Mesenchymal stem cell (in vitro differentiated cells and primary cell): ENCODE measurements at regions not wholly inside any gene's neighbourhood (a gene's known extent, or its start where the extent isn't known, plus 50 kb on each side); places are given as distances from the start of the nearest gene placed in this dataset.

Source experiments
- DNase-seq: peaks from one replicate; pipeline ENCODE4 v3.0.0-alpha.2; 2013
- H2AFZ ChIP-seq: one replicate; pipeline ENCODE4 v1.6.1; 2013; ENCODE audit warnings: low read depth, mild to moderate bottlenecking, control low read depth, inconsistent platforms, low read length, moderate library complexity
- H2AK5ac ChIP-seq: 2 replicates; pipeline ENCODE4 v1.6.1; 2013; ENCODE audit warnings: low read length, moderate library complexity, mild to moderate bottlenecking, inconsistent platforms; ENCODE audit not compliant: severe bottlenecking
- H2BK120ac ChIP-seq: one replicate; pipeline ENCODE4 v1.6.1; 2013; ENCODE audit warnings: low read depth, mild to moderate bottlenecking, inconsistent platforms, low read length, moderate library complexity
- H2BK12ac ChIP-seq, 2 experiments: one replicate each; pipeline ENCODE4 v1.6.1; 2013; ENCODE audit warnings: inconsistent platforms in 2 of 2, low read length in 2 of 2, mild to moderate bottlenecking in 2 of 2, moderate library complexity in 2 of 2, control low read depth in 1 of 2
- H2BK15ac ChIP-seq: one replicate; pipeline ENCODE4 v1.6.1; 2013; ENCODE audit warnings: mild to moderate bottlenecking, low read depth, inconsistent platforms; ENCODE audit not compliant: poor library complexity, severe bottlenecking
- H2BK5ac ChIP-seq: 2 replicates; pipeline ENCODE4 v1.6.1; 2013; ENCODE audit warnings: low read depth, mild to moderate bottlenecking, low read length, control low read depth, inconsistent platforms; ENCODE audit not compliant: poor library complexity, severe bottlenecking
- H3K14ac ChIP-seq, 2 experiments: one replicate each; pipeline ENCODE4 v1.6.1; 2013; ENCODE audit warnings: inconsistent platforms in 2 of 2, low read length in 2 of 2, control low read depth in 1 of 2, mild to moderate bottlenecking in 1 of 2, moderate library complexity in 1 of 2
- H3K18ac ChIP-seq, 2 experiments: one replicate each; pipeline ENCODE4 v1.6.1; 2013; ENCODE audit warnings: inconsistent platforms in 2 of 2, low read length in 2 of 2, control low read depth in 1 of 2, low read depth in 1 of 2, mild to moderate bottlenecking in 1 of 2
- H3K23ac ChIP-seq, 2 experiments: one replicate each; pipeline ENCODE4 v1.6.1; 2013; ENCODE audit warnings: inconsistent platforms in 2 of 2, low read length in 2 of 2, mild to moderate bottlenecking in 2 of 2, moderate library complexity in 2 of 2, control low read depth in 1 of 2
- H3K27ac ChIP-seq: 2 replicates; pipeline ENCODE4 v1.5.1; 2013; ENCODE audit warnings: mild to moderate bottlenecking, moderate library complexity, low read length, control low read depth, inconsistent platforms; ENCODE audit not compliant: poor library complexity, severe bottlenecking
- H3K27me3 ChIP-seq, 2 experiments: 2 replicates each; pipeline versions ENCODE4 v1.6.1 to v1.7.0; 2013; ENCODE audit warnings: low read length in 2 of 2, mild to moderate bottlenecking in 2 of 2, moderate library complexity in 2 of 2, control low read depth in 1 of 2, inconsistent platforms in 1 of 2; ENCODE audit not compliant: control insufficient read depth in 1 of 2, insufficient read depth in 1 of 2
- H3K36me3 ChIP-seq, 2 experiments: 2 replicates each; pipeline versions ENCODE4 v1.6.1 to v1.7.0; 2013; ENCODE audit warnings: low read length in 2 of 2, control low read depth in 1 of 2, inconsistent platforms in 1 of 2, low read depth in 1 of 2, mild to moderate bottlenecking in 1 of 2; ENCODE audit not compliant: insufficient read depth in 2 of 2, control insufficient read depth in 1 of 2
- H3K4ac ChIP-seq, 2 experiments: one replicate each; pipeline ENCODE4 v1.6.1; 2013; ENCODE audit warnings: inconsistent platforms in 2 of 2, low read length in 2 of 2, mild to moderate bottlenecking in 2 of 2, moderate library complexity in 2 of 2, control low read depth in 1 of 2, low read depth in 1 of 2
- H3K4me1 ChIP-seq: 2 replicates; pipeline ENCODE4 v1.6.1; 2013; ENCODE audit warnings: low read depth, low read length, control low read depth; ENCODE audit not compliant: control insufficient read depth, insufficient read depth
- H3K4me2 ChIP-seq: 2 replicates; pipeline ENCODE4 v1.6.1; 2013; ENCODE audit warnings: low read length, mild to moderate bottlenecking, inconsistent platforms; ENCODE audit not compliant: poor library complexity, severe bottlenecking
- H3K4me3 ChIP-seq, 2 experiments: 2 replicates each; pipeline versions ENCODE4 v1.5.1 to v1.7.0; 2013; ENCODE audit warnings: low read length in 2 of 2, mild to moderate bottlenecking in 2 of 2, control low read depth in 1 of 2, low read depth in 1 of 2; ENCODE audit not compliant: insufficient read depth in 1 of 2
- H3K79me1 ChIP-seq: replicated peaks from 2 replicates; pipeline ENCODE4 v1.6.1; 2013; ENCODE audit warnings: mild to moderate bottlenecking, control low read depth, low read length, inconsistent platforms; ENCODE audit not compliant: poor library complexity, severe bottlenecking
- H3K9ac ChIP-seq: 2 replicates; pipeline ENCODE4 v1.7.0; 2013; ENCODE audit warnings: mild to moderate bottlenecking, low read length, moderate library complexity
- H3K9me3 ChIP-seq: 2 replicates; pipeline ENCODE4 v1.7.0; 2013; ENCODE audit warnings: mild to moderate bottlenecking, low read length; ENCODE audit not compliant: control insufficient read depth
- H4K8ac ChIP-seq: one replicate; pipeline ENCODE4 v1.6.1; 2013; ENCODE audit warnings: inconsistent platforms, mild to moderate bottlenecking, low read length, moderate library complexity
- H4K91ac ChIP-seq: one replicate; pipeline ENCODE4 v1.6.1; 2013; ENCODE audit warnings: mild to moderate bottlenecking, low read length, inconsistent platforms
- WGBS: methylation state at CpG from one replicate; pipeline ENCODE4 v1.1.7; 2013; ENCODE audit warnings: mixed read lengths; 5-methylcytosine and 5-hydroxymethylcytosine counted together

DNA sequence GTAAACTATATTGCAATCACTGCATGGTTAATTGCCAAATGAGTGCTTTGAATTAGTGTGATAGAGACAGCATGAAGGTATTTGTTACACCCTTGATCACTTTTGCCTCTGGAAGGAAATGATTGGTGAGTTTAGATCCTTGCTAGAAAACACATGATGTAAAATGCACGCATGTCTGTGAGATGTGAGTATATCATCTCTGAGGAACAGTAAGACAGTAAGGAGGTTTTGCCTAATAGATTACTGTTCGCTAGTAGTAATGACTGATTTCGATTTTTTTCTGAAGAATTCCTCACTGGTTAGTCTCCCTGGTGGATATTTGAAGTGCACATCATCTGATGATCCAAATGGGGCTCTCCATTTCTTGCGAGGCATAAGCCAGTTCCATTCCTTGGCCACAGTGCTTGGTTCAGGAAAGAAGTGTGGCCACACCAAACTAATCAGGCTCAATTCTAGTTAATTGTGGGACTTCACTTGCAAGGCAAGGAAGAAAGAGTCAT lies 156.4 kb upstream of the ADRA1B start:
- 92% methylated on average over 4 of the region's 4 CpGs for WGBS
- no peak overlapping the region for H3K4me2 ChIP-seq
- no peak overlapping the region for H4K8ac ChIP-seq

DNA sequence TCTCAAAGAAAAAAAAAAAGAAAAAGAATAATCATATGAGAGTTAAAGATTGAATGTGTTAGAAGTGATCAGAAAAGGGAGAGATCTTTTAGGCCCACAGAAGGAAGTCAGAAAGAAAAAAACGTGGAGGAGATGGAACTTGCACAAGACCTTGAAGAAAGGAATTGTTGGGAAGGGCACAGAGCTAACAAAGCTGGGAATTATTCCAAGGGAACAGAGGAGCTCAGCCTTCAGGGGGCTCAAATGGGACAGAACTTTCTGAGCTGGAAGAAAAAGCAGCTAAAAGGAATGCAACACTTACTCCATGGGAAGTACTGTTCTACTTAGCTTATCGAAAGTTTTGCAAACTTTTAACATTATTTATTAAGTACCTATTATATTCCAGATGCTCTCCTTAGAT lies 153.4 kb upstream of the ADRA1B start:
- no peaks in the 10 kb centered on the region for H3K9me3 ChIP-seq
- H2BK15ac ChIP-seq = peak overlapping the region; percentile 40
- H3K27me3 ChIP-seq = no peaks in the 10 kb centered on the region
- no peak overlapping the region for H3K4me3 ChIP-seq
- H2AFZ ChIP-seq = no peak overlapping the region
- H3K79me1 ChIP-seq = no peaks in the 10 kb centered on the region
- H3K4ac ChIP-seq = no peak overlapping the region
- H3K4me2 ChIP-seq = no peak overlapping the region
- 83% methylated on average over 1 of the region's 2 CpGs for WGBS
- no peak overlapping the region for H2BK5ac ChIP-seq
- no peak overlapping the region for H2AK5ac ChIP-seq
- no peak overlapping the region for H4K91ac ChIP-seq
- H2BK120ac ChIP-seq = no peak overlapping the region
- DNase-seq = no peak
- no peak overlapping the region for H4K8ac ChIP-seq
- H2BK12ac ChIP-seq = no peak overlapping the region
- H3K27ac ChIP-seq = no peak overlapping the region
- peaks cover 8% of the 10 kb centered on the region for H3K4me1 ChIP-seq
- no peaks in the 10 kb centered on the region for H3K36me3 ChIP-seq
- no peak overlapping the region for H3K18ac ChIP-seq
- no peak overlapping the region for H3K9ac ChIP-seq
- no peak overlapping the region for H3K14ac ChIP-seq
- no peak overlapping the region for H3K23ac ChIP-seq

More for the DNA sequence above, 156.4 kb upstream of the ADRA1B start:
- Histone ChIP-seq H4K91ac (no peak overlapping the region), H2AK5ac (no peak overlapping the region), H2BK5ac (no peak overlapping the region), H3K9ac (no peak overlapping the region), H3K18ac (no peak overlapping the region), H3K79me1 (no peaks in the 10 kb centered on the region), H3K27ac (no peak overlapping the region), H3K23ac (no peak overlapping the region), H2AFZ (no peak overlapping the region), H3K27me3 (peaks cover 0 to 3% of the 10 kb centered on the region in 2 experiments), H2BK120ac (no peak overlapping the region), H3K9me3 (no peaks in the 10 kb centered on the region), H3K4me1 (peaks cover 8% of the 10 kb centered on the region), H2BK15ac (no peak overlapping the region), H3K4ac (no peak overlapping the region), H3K14ac (no peak overlapping the region), H3K36me3 (no peaks in the 10 kb centered on the region), H2BK12ac (no peak overlapping the region), H3K4me3 (no peak overlapping the region)
- DNase-seq = no peak

- 67% methylated on average over 9 of the region's 9 CpGs for WGBS
- no peak overlapping the region for H3K23ac ChIP-seq
Measured at GRCh38 chr5:159763562-159763961, 152.7 kb upstream of the ADRA1B start.

DNA sequence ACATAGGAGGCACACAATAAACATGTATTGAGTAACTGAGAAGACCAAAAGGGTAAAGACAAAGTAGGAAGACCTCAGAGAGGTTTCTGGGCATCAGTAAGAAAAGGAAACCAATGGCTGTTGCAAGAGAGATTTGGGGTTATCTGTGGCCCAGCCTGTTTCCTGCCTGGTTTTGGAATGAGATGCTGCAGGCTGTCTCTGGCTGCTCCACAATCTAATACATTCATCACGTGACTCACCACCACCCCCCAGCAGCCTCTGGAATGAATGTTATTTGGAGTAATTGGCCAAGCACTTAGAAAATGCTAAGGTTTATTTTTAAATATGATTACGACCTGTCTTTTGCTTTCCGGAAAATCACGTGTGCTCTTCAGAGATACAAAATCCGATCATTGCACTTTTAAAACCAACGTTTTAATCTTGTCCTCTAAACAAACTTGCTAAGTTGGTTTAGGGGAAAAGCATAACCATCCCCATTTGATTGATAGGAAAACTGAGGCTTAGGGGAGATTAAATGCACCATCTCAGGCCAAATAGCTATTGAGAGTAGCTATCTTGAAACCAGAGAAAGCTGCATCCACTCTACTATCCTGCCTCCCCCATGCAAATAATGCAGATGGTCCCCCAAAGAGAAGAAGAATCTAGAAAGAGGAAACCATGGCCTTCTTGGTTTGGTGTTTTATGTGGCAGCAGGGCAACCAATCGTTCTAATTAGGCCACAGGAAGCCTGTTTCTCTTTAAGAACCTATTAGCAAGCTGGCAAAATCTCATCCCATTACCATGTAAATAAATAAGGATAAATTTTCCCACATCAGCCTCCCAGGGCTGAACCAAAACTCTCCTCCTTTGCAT lies 151.8 kb upstream of the ADRA1B start:
- H3K27ac ChIP-seq = no peak overlapping the region
- no peak overlapping the region for H4K8ac ChIP-seq
- no peak overlapping the region for H2BK120ac ChIP-seq
- no peak overlapping the region for H3K23ac ChIP-seq
- WGBS = 11% methylated on average over 4 of the region's 7 CpGs
- H3K4ac ChIP-seq = peak overlapping the region in 1 of 2 experiments; percentile 28
- no peak overlapping the region for H4K91ac ChIP-seq
- H3K14ac ChIP-seq = no peak overlapping the region
- H2BK12ac ChIP-seq = peak overlapping the region in 1 of 2 experiments; percentile 18
- peak overlapping the region; percentile 8 for H3K4me2 ChIP-seq
- peak overlapping the region; percentile 94 for H2AK5ac ChIP-seq
- no peaks in the 10 kb centered on the region for H3K79me1 ChIP-seq
- H2BK15ac ChIP-seq = no peak overlapping the region
- no peak overlapping the region for H3K4me3 ChIP-seq
- H3K9ac ChIP-seq = no peak overlapping the region
- H3K4me1 ChIP-seq = peaks cover 8% of the 10 kb centered on the region
- H3K18ac ChIP-seq = no peak overlapping the region
- H3K9me3 ChIP-seq = no peaks in the 10 kb centered on the region
- H3K36me3 ChIP-seq = no peaks in the 10 kb centered on the region
- no peak overlapping the region for H2BK5ac ChIP-seq
- DNase-seq = peak; percentile 79
- H3K27me3 ChIP-seq = no peaks in the 10 kb centered on the region
- no peak overlapping the region for H2AFZ ChIP-seq

More at GRCh38 chr5:159763562-159763961, 152.7 kb upstream of the ADRA1B start:
- H2BK5ac ChIP-seq = no peak overlapping the region
- no peak overlapping the region for H4K91ac ChIP-seq
- no peaks in the 10 kb centered on the region for H3K9me3 ChIP-seq
- H4K8ac ChIP-seq = no peak overlapping the region
- no peak overlapping the region for H3K9ac ChIP-seq
- H3K27ac ChIP-seq = no peak overlapping the region
- H3K4ac ChIP-seq = no peak overlapping the region
- H3K4me3 ChIP-seq = no peak overlapping the region
- H3K14ac ChIP-seq = peak overlapping the region in 1 of 2 experiments; percentile 46
- H3K4me1 ChIP-seq = peaks cover 8% of the 10 kb centered on the region
- peak overlapping the region in 1 of 2 experiments; percentile 70 for H2BK12ac ChIP-seq
- no peaks in the 10 kb centered on the region for H3K79me1 ChIP-seq
- peak overlapping the region in 1 of 2 experiments; percentile 61 for H3K18ac ChIP-seq
- no peak overlapping the region for H2BK120ac ChIP-seq
- H3K4me2 ChIP-seq = no peak overlapping the region
- no peaks in the 10 kb centered on the region for H3K36me3 ChIP-seq
- peak overlapping the region; percentile 72 for H2AK5ac ChIP-seq
- peak overlapping the region; percentile 37 for H2AFZ ChIP-seq
- no peaks in the 10 kb centered on the region for H3K27me3 ChIP-seq
- DNase-seq = no peak
- no peak overlapping the region for H2BK15ac ChIP-seq
